ENCODE measurements at regions not wholly inside any gene's neighbourhood (a gene's known extent, or its start where the extent isn't known, plus 50 kb on each side); places are given as distances from the start of the nearest gene placed in this dataset.
A peak's percentile ranks its signal among the peaks of the same experiment; 100 is the strongest.

DNA sequence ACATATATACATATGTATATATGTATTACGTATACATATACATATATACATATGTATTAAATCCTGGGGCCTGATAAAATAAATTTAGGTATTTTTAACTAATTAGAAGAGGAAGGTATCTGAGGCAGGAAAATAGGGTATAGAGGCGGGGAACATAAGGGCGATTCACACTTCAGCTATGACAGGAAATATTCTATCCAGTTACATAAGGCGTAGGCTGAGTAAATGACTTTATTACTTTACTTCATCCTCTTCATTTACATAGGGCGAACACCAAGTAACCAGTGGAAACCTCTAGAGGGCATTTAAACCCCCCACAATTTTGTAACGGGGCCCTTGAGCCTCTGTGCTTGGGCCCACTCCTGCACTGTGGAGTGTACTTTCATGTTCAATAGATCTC lies 167.5 kb downstream of the SOCS6 start:
- H3K4me3 ChIP-seq, result no peak overlapping the region
- H3K36me3 ChIP-seq, result no peaks in the 10 kb centered on the region
- WGBS, 2 donors, result 68 to 84% methylated on average over 6 of the region's 6 CpGs
- H3K4me1 ChIP-seq, result peaks cover 0 to 4% (median 0%) of the 10 kb centered on the region in 4 donors
- no peaks in the 10 kb centered on the region for H3K27me3 ChIP-seq
- H3K27ac ChIP-seq, result no peak overlapping the region
- H3K9me3 ChIP-seq, result no peaks in the 10 kb centered on the region
- no peak for DNase-seq (ENCODE audit: low spot score in 2 of 2)
- TF ChIP-seq EP300 (IDR thresholded peaks at IDR 0.05) (no peak), CTCF (IDR thresholded peaks at IDR 0.05) (no peak), POLR2A (IDR thresholded peaks at IDR 0.05) (no peak)

DNA sequence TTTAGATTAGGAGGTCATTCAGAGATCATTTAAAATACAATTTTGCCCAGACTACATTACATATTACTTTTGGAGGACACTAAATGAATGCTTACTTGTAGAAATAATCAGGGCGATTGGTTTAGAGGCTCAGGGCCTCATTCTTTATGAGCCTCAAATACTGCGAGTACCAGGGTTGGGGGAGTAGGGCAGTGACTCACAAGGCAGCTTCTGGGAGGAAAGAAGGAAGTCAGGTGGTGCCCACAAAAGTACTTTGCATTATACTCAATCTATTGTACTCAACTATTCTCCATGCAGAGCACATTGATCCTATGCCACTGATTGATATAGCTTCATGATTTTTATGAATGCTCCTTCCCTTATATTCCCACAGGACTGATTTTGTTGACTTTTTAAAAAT lies 166.9 kb downstream of the SOCS6 start:
- whole genome bisulfite sequencing, 2 donors, result 82 to 89% methylated on average over 2 of the region's 2 CpGs
- TF ChIP-seq CTCF (IDR thresholded peaks at IDR 0.05) (no peak), EP300 (IDR thresholded peaks at IDR 0.05) (no peak), POLR2A (IDR thresholded peaks at IDR 0.05) (no peak)
- Histone ChIP-seq H3K36me3 (no peaks in the 10 kb centered on the region), H3K4me1 (peaks cover 0 to 4% (median 0%) of the 10 kb centered on the region in 4 donors), H3K27ac (no peak overlapping the region), H3K27me3 (no peaks in the 10 kb centered on the region), H3K9me3 (no peaks in the 10 kb centered on the region), H3K4me3 (no peak overlapping the region)
- DNase-seq (ENCODE audit: low spot score in 2 of 2), result no peak

DNA sequence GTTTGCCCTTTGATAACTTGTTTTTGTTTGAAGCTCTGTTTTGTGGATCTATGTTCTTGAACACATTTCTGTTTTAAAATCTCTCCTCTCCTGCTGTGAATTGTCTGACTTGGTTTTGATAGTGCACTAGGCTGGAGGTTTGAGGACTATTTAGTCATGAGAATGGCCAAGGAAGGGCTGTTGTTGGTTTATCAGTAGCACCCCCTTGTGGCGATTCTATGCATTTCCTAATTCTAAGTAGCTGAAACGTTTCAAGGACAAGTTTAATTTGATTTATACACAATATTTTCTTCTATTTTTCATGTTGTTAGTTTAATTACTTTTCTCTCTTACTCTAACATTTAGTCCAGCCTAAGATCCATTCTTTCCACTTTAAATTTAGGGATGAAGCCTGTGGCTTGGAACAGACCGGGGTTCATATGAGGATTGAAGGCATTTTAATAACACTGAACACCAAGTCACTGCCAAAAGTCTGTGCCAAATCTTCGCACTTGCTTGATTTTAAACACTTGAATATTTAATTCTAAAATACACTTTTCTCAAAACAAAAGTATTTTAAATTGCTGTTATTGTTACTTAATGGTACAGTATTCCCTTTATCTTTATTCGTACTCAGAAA lies 166.0 kb downstream of the SOCS6 start:
- 36 to 37% methylated on average over 5 of the region's 5 CpGs for WGBS, 2 donors
- no peak overlapping the region for H3K27ac ChIP-seq
- H3K4me1 ChIP-seq, result peaks cover 0 to 4% (median 0%) of the 10 kb centered on the region in 4 donors
- H3K27me3 ChIP-seq, result no peaks in the 10 kb centered on the region
- peak in 1 of 2 donors; percentile 63 for DNase-seq (ENCODE audit: low spot score in 2 of 2)
- no peaks in the 10 kb centered on the region for H3K36me3 ChIP-seq
- TF ChIP-seq EP300 (IDR thresholded peaks at IDR 0.05), result no peak
- peak; percentile 55 to 70 (median 59) for TF ChIP-seq CTCF (IDR thresholded peaks at IDR 0.05)
- TF ChIP-seq POLR2A (IDR thresholded peaks at IDR 0.05), result no peak
- H3K4me3 ChIP-seq, result no peak overlapping the region
- H3K9me3 ChIP-seq, result no peaks in the 10 kb centered on the region

GRCh38 chr18:70453058-70453775 lies 164.4 kb downstream of the SOCS6 start:
- no peak overlapping the region for H3K27ac ChIP-seq
- 72 to 77% methylated on average over 12 of the region's 12 CpGs for WGBS, 2 donors
- no peaks in the 10 kb centered on the region for H3K9me3 ChIP-seq
- no peak for TF ChIP-seq EP300 (IDR thresholded peaks at IDR 0.05)
- TF ChIP-seq POLR2A (IDR thresholded peaks at IDR 0.05), result no peak
- TF ChIP-seq CTCF (IDR thresholded peaks at IDR 0.05), result no peak
- peaks cover 0 to 4% (median 0%) of the 10 kb centered on the region in 4 donors for H3K4me1 ChIP-seq
- H3K4me3 ChIP-seq, result no peak overlapping the region
- no peak for DNase-seq (ENCODE audit: low spot score in 2 of 2)
- H3K27me3 ChIP-seq, result no peaks in the 10 kb centered on the region
- H3K36me3 ChIP-seq, result no peaks in the 10 kb centered on the region

DNA sequence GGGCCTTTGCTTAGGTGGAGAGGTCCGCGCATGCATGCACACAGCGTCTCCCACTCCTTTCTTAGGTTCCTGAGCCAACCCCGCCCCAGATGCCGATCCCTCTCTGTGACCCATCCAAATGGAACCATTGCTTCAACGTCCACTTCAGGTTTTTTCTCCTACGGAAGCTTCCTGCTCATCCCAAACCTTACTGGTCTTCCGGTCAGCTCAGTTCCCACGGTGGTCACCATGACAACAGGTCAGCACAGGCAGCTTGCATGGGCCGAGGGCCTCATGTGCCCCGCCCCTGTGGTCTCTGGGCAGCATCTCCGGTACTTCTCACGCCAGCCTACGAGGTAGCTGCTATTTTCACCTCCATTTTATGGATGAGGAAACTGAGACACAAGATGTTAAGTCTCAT lies 163.7 kb downstream of the SOCS6 start:
- no peak for TF ChIP-seq EP300 (IDR thresholded peaks at IDR 0.05)
- Histone ChIP-seq H3K27ac (no peak overlapping the region), H3K4me3 (no peak overlapping the region), H3K27me3 (no peaks in the 10 kb centered on the region), H3K4me1 (peaks cover 0 to 4% (median 0%) of the 10 kb centered on the region in 4 donors), H3K36me3 (no peaks in the 10 kb centered on the region), H3K9me3 (no peaks in the 10 kb centered on the region)
- WGBS, 2 donors, result 75 to 76% methylated on average over 14 of the region's 14 CpGs
- no peak for DNase-seq (ENCODE audit: low spot score in 2 of 2)

All from tibial nerve (tissue), 4 donors.